ENCODE measurements at regions not wholly inside any gene's neighbourhood (a gene's known extent, or its start where the extent isn't known, plus 50 kb on each side); places are given as distances from the start of the nearest gene placed in this dataset.

- TF ChIP-seq, protein P1, sequence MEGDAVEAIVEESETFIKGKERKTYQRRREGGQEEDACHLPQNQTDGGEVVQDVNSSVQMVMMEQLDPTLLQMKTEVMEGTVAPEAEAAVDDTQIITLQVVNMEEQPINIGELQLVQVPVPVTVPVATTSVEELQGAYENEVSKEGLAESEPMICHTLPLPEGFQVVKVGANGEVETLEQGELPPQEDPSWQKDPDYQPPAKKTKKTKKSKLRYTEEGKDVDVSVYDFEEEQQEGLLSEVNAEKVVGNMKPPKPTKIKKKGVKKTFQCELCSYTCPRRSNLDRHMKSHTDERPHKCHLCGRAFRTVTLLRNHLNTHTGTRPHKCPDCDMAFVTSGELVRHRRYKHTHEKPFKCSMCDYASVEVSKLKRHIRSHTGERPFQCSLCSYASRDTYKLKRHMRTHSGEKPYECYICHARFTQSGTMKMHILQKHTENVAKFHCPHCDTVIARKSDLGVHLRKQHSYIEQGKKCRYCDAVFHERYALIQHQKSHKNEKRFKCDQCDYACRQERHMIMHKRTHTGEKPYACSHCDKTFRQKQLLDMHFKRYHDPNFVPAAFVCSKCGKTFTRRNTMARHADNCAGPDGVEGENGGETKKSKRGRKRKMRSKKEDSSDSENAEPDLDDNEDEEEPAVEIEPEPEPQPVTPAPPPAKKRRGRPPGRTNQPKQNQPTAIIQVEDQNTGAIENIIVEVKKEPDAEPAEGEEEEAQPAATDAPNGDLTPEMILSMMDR (IDR thresholded peaks at IDR 0.05) = no peak
- no peak for TF ChIP-seq EZH2 (IDR thresholded peaks at IDR 0.05)
These were observed 814.6 kb upstream of the CCDC179 start for GRCh38 chr11:23674866-23675265.

Measured in neural progenitor cell (in vitro differentiated cells).